ENCODE measurements at regions not wholly inside any gene's neighbourhood (a gene's known extent, or its start where the extent isn't known, plus 50 kb on each side); places are given as distances from the start of the nearest gene placed in this dataset.

- ChIA-PET CTCF (no interaction called here), POLR2A (ENCODE audit: unreplicated experiment) (no interaction called here)
- no peaks in the 10 kb centered on the region for H3K9me2 ChIP-seq (replicated peaks; ENCODE audit: low read length)
- no peaks in the 10 kb centered on the region for H3K79me2 ChIP-seq (ENCODE audit: low read length)
- H3K36me3 ChIP-seq (ENCODE audit: low read depth, low read length), result no peaks in the 10 kb centered on the region
- H4K20me1 ChIP-seq (ENCODE audit: low read length), result no peaks in the 10 kb centered on the region
- DNase-seq, result peak; percentile 71
- 0 out of 2 replicates have a peak overlapping the region, but pooled peaks have one; percentile 8 for H3K27ac ChIP-seq (ENCODE audit: low read length)
- peaks cover 18% of the 10 kb centered on the region for H3K4me1 ChIP-seq (ENCODE audit: insufficient read depth, low read length)
- no TSS peak for BruUV-seq (replicated peaks)
- H3K27me3 ChIP-seq (ENCODE audit: low read length), result no peaks in the 10 kb centered on the region
- 0 out of 2 replicates have a peak overlapping the region, but pooled peaks have one; percentile 16 for H3K4me2 ChIP-seq (ENCODE audit: low read length)
- H3K9me3 ChIP-seq (ENCODE audit: low read length), result no peaks in the 10 kb centered on the region
- peak; percentile 88 for ATAC-seq
- intact Hi-C loops (cut with micrococcal nuclease), result no loop called here
- H2AFZ ChIP-seq (ENCODE audit: low read length), result no peak overlapping the region
- H3K9ac ChIP-seq (ENCODE audit: low read length), result no peak overlapping the region
- no peak overlapping the region for H3K4me3 ChIP-seq (ENCODE audit: low read length)
- TF ChIP-seq EZH2 (IDR thresholded peaks at IDR 0.05; ENCODE audit: low read length, unreplicated experiment) (no peak), CTCF (conservative IDR thresholded peaks at IDR 0.05; ENCODE audit: low read depth, low read length) (no peak), EZH2phosphoT487 (IDR thresholded peaks at IDR 0.05; ENCODE audit: borderline replicate concordance, low read length) (no peak)
- no peaks in the 10 kb centered on the region for H3F3A ChIP-seq (ENCODE audit: low read length, unreplicated experiment)
These were observed 1142.8 kb upstream of the EYS start for GRCh38 chr6:66849843-66850242.

- ChIA-PET POLR2A (ENCODE audit: unreplicated experiment) (no interaction called here), CTCF (no interaction called here)
- Histone ChIP-seq H3K4me2 (ENCODE audit: low read length) (no peak overlapping the region), H2AFZ (ENCODE audit: low read length) (no peak overlapping the region), H3K27me3 (ENCODE audit: low read length) (no peaks in the 10 kb centered on the region), H3K9me2 (replicated peaks; ENCODE audit: low read length) (no peaks in the 10 kb centered on the region), H3K9me3 (ENCODE audit: low read length) (no peaks in the 10 kb centered on the region), H3K36me3 (ENCODE audit: low read depth, low read length) (no peaks in the 10 kb centered on the region), H3K27ac (ENCODE audit: low read length) (no peak overlapping the region), H3K4me1 (ENCODE audit: insufficient read depth, low read length) (peaks cover 12% of the 10 kb centered on the region), H3F3A (ENCODE audit: low read length, unreplicated experiment) (no peaks in the 10 kb centered on the region), H4K20me1 (ENCODE audit: low read length) (no peaks in the 10 kb centered on the region), H3K79me2 (ENCODE audit: low read length) (no peaks in the 10 kb centered on the region), H3K4me3 (ENCODE audit: low read length) (no peak overlapping the region), H3K9ac (ENCODE audit: low read length) (no peak overlapping the region)
- DNase-seq (no peak), ATAC-seq (no peak)
- TF ChIP-seq EZH2phosphoT487 (IDR thresholded peaks at IDR 0.05; ENCODE audit: borderline replicate concordance, low read length) (no peak), EZH2 (IDR thresholded peaks at IDR 0.05; ENCODE audit: low read length, unreplicated experiment) (no peak), CTCF (conservative IDR thresholded peaks at IDR 0.05; ENCODE audit: low read depth, low read length) (no peak)
- intact Hi-C loops (cut with micrococcal nuclease), result no loop called here
- BruUV-seq (replicated peaks), result no TSS peak
These were observed 1141.4 kb upstream of the EYS start for GRCh38 chr6:66848244-66848953.

DNA sequence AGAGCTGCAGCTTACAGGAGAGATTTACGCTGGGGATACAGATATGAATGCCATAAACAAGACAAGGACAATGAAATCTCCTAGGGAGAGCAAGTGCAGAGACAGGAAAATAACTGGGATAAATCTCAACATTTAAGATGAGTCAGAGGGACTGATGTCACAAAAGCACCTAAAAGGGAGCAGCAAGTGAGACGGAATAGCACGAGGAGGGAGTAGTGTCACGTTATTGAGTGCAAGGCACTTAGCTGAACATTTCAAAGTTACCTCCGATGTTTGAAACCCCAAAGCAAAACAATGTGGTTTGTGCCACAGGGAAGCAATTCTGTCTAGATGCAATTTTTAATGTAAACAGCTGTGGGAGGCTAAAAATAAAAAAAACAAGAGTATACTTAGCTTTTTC is 1131.7 kb upstream of the EYS start:
- no peaks in the 10 kb centered on the region for H3K9me2 ChIP-seq (replicated peaks; ENCODE audit: low read length)
- ATAC-seq, result peak; percentile 60
- no peaks in the 10 kb centered on the region for H3K9me3 ChIP-seq (ENCODE audit: low read length)
- no peaks in the 10 kb centered on the region for H3K79me2 ChIP-seq (ENCODE audit: low read length)
- H4K20me1 ChIP-seq (ENCODE audit: low read length), result no peaks in the 10 kb centered on the region
- H3K36me3 ChIP-seq (ENCODE audit: low read depth, low read length), result no peaks in the 10 kb centered on the region
- no TSS peak for BruUV-seq (replicated peaks)
- ChIA-PET CTCF (no interaction called here), POLR2A (ENCODE audit: unreplicated experiment) (no interaction called here)
- no peak overlapping the region for H3K9ac ChIP-seq (ENCODE audit: low read length)
- H3K4me1 ChIP-seq (ENCODE audit: insufficient read depth, low read length), result no peaks in the 10 kb centered on the region
- no peak overlapping the region for H3K4me3 ChIP-seq (ENCODE audit: low read length)
- H3F3A ChIP-seq (ENCODE audit: low read length, unreplicated experiment), result no peaks in the 10 kb centered on the region
- no peak for TF ChIP-seq CTCF (conservative IDR thresholded peaks at IDR 0.05; ENCODE audit: low read depth, low read length)
- TF ChIP-seq EZH2phosphoT487 (IDR thresholded peaks at IDR 0.05; ENCODE audit: borderline replicate concordance, low read length), result no peak
- TF ChIP-seq EZH2 (IDR thresholded peaks at IDR 0.05; ENCODE audit: low read length, unreplicated experiment), result no peak
- no peak overlapping the region for H3K4me2 ChIP-seq (ENCODE audit: low read length)
- no peak overlapping the region for H3K27ac ChIP-seq (ENCODE audit: low read length)
- H2AFZ ChIP-seq (ENCODE audit: low read length), result peak overlapping the region; percentile 63; the same call in 1 of the 2 replicates
- DNase-seq, result peak; percentile 39
- intact Hi-C loops (cut with micrococcal nuclease), result no loop called here
- no peaks in the 10 kb centered on the region for H3K27me3 ChIP-seq (ENCODE audit: low read length)
